ENCODE measurements at regions not wholly inside any gene's neighbourhood (a gene's known extent, or its start where the extent isn't known, plus 50 kb on each side); places are given as distances from the start of the nearest gene placed in this dataset.
A peak's percentile ranks its signal among the peaks of the same experiment; 100 is the strongest.

- H3K27ac ChIP-seq, result no peak overlapping the region
- no peak for ATAC-seq (replicated peaks in 6 of 8)
- WGBS, 10 experiments, result 69 to 100% (median 92%) methylated on average over 2 to 7 of the region's 9 CpGs; no CpG with 5 or more reads in 3 of the 10 experiments
Measured at GRCh38 chr12:93019212-93019927, 90.3 kb upstream of the EEA1 start.

GRCh38 chr12:93019975-93020630 lies 91.0 kb upstream of the EEA1 start:
- peak in 4 of 8 experiments; percentile 34 to 90 (median 62) for ATAC-seq (replicated peaks in 6 of 8)
- in situ Hi-C loops (cut with MboI; ENCODE audit: low pct_unique_long_range_greater_than_20kb in 2 of 9, low sequenced_read_pairs in 9 of 9, unreplicated experiment in 9 of 9), result no loop called here
- Histone ChIP-seq H3K4me1 (replicated peaks in 1 of 2) (peaks cover 0 to 5% of the 10 kb centered on the region in 2 donors), H3K4me3 (no peak overlapping the region), H3K27ac (no peak overlapping the region)
- WGBS, 10 experiments, result 45 to 90% (median 64%) methylated on average over 1 to 6 of the region's 8 CpGs; no CpG with 5 or more reads in 3 of the 10 experiments

More at GRCh38 chr12:93019212-93019927, 90.3 kb upstream of the EEA1 start:
- peaks cover 0 to 5% of the 10 kb centered on the region in 2 donors for H3K4me1 ChIP-seq (replicated peaks in 1 of 2)
- H3K4me3 ChIP-seq, result no peak overlapping the region
- in situ Hi-C loops (cut with MboI; ENCODE audit: low pct_unique_long_range_greater_than_20kb in 2 of 9, low sequenced_read_pairs in 9 of 9, unreplicated experiment in 9 of 9), result no loop called here

GRCh38 chr12:93020631-93021597 lies 91.8 kb upstream of the EEA1 start:
- H3K27ac ChIP-seq, result no peak overlapping the region
- WGBS, 10 experiments, result 44 to 95% (median 80%) methylated on average over 1 to 9 of the region's 9 CpGs; no CpG with 5 or more reads in 1 of the 10 experiments
- H3K4me3 ChIP-seq, result no peak overlapping the region
- peaks cover 0 to 3% of the 10 kb centered on the region in 2 donors for H3K4me1 ChIP-seq (replicated peaks in 1 of 2)
- in situ Hi-C loops (cut with MboI; ENCODE audit: low pct_unique_long_range_greater_than_20kb in 2 of 9, low sequenced_read_pairs in 9 of 9, unreplicated experiment in 9 of 9), result no loop called here
- ATAC-seq (replicated peaks in 6 of 8), result no peak

GRCh38 chr12:93022603-93023340 lies 93.7 kb upstream of the EEA1 start:
- in situ Hi-C loops (cut with MboI; ENCODE audit: low pct_unique_long_range_greater_than_20kb in 2 of 9, low sequenced_read_pairs in 9 of 9, unreplicated experiment in 9 of 9), result no loop called here
- Histone ChIP-seq H3K27ac (no peak overlapping the region), H3K4me1 (replicated peaks in 1 of 2) (peaks cover 0 to 2% of the 10 kb centered on the region in 2 donors), H3K4me3 (no peak overlapping the region)
- WGBS, 10 experiments, result 58 to 100% (median 89%) methylated on average over 1 to 5 of the region's 6 CpGs; no CpG with 5 or more reads in 1 of the 10 experiments
- no peak for ATAC-seq (replicated peaks in 6 of 8)

- in situ Hi-C loops (cut with MboI; ENCODE audit: low pct_unique_long_range_greater_than_20kb in 2 of 9, low sequenced_read_pairs in 9 of 9, unreplicated experiment in 9 of 9), result no loop called here
- peak in 3 of 8 experiments; percentile 78 to 88 (median 80) for ATAC-seq (replicated peaks in 6 of 8)
- Histone ChIP-seq H3K4me3 (no peak overlapping the region), H3K4me1 (replicated peaks in 1 of 2) (peaks cover 0 to 2% of the 10 kb centered on the region in 2 donors), H3K27ac (no peak overlapping the region)
- 47 to 95% (median 88%) methylated on average over 3 to 6 of the region's 6 CpGs; no CpG with 5 or more reads in 1 of the 10 experiments for WGBS, 10 experiments
Measured at GRCh38 chr12:93025145-93026103, 96.3 kb upstream of the EEA1 start.

- Histone ChIP-seq H3K4me3 (no peak overlapping the region), H3K4me1 (replicated peaks in 1 of 2) (peaks cover 0 to 2% of the 10 kb centered on the region in 2 donors), H3K27ac (no peak overlapping the region)
- 80 to 100% (median 100%) methylated on average over 1 to 2 of the region's 2 CpGs; no CpG with 5 or more reads in 2 of the 10 experiments for WGBS, 10 experiments
- ATAC-seq (replicated peaks in 6 of 8), result no peak
- in situ Hi-C loops (cut with MboI; ENCODE audit: low pct_unique_long_range_greater_than_20kb in 2 of 9, low sequenced_read_pairs in 9 of 9, unreplicated experiment in 9 of 9), result no loop called here
Measured at GRCh38 chr12:93027041-93027440, 97.9 kb upstream of the EEA1 start.

- no peak for ATAC-seq (replicated peaks in 6 of 8)
Measured at GRCh38 chr12:93029091-93029490, 100.0 kb upstream of the EEA1 start.

GRCh38 chr12:93031028-93031427 lies 101.9 kb upstream of the EEA1 start:
- WGBS, 10 experiments, result 40 to 100% (median 50%) methylated on average over 1 to 2 of the region's 2 CpGs; no CpG with 5 or more reads in 1 of the 10 experiments
- Histone ChIP-seq H3K27ac (no peak overlapping the region), H3K4me3 (no peak overlapping the region), H3K4me1 (replicated peaks in 1 of 2) (peaks cover 0 to 2% of the 10 kb centered on the region in 2 donors)
- ATAC-seq (replicated peaks in 6 of 8), result no peak
- in situ Hi-C loops (cut with MboI; ENCODE audit: low pct_unique_long_range_greater_than_20kb in 2 of 9, low sequenced_read_pairs in 9 of 9, unreplicated experiment in 9 of 9), result no loop called here

More at GRCh38 chr12:93029091-93029490, 100.0 kb upstream of the EEA1 start:
- 81 to 100% (median 100%) methylated on average over 1 to 4 of the region's 4 CpGs; no CpG with 5 or more reads in 3 of the 10 experiments for WGBS, 10 experiments
- H3K27ac ChIP-seq, result no peak overlapping the region
- H3K4me3 ChIP-seq, result no peak overlapping the region
- in situ Hi-C loops (cut with MboI; ENCODE audit: low pct_unique_long_range_greater_than_20kb in 2 of 9, low sequenced_read_pairs in 9 of 9, unreplicated experiment in 9 of 9), result no loop called here
- H3K4me1 ChIP-seq (replicated peaks in 1 of 2), result peaks cover 0 to 2% of the 10 kb centered on the region in 2 donors

GRCh38 chr12:93032758-93033157 lies 103.7 kb upstream of the EEA1 start:
- no peak overlapping the region for H3K4me3 ChIP-seq
- in situ Hi-C loops (cut with MboI; ENCODE audit: low pct_unique_long_range_greater_than_20kb in 2 of 9, low sequenced_read_pairs in 9 of 9, unreplicated experiment in 9 of 9), result no loop called here
- no peak for ATAC-seq (replicated peaks in 6 of 8)
- H3K4me1 ChIP-seq (replicated peaks in 1 of 2), result no peaks in the 10 kb centered on the region
- no peak overlapping the region for H3K27ac ChIP-seq

- ATAC-seq (replicated peaks in 6 of 8), result no peak
- Histone ChIP-seq H3K4me3 (no peak overlapping the region), H3K27ac (no peak overlapping the region), H3K4me1 (replicated peaks in 1 of 2) (no peaks in the 10 kb centered on the region)
- WGBS, 10 experiments, result 0 to 100% (median 70%) methylated on average over 1 of the region's 1 CpG; no CpG with 5 or more reads in 6 of the 10 experiments
- in situ Hi-C loops (cut with MboI; ENCODE audit: low pct_unique_long_range_greater_than_20kb in 2 of 9, low sequenced_read_pairs in 9 of 9, unreplicated experiment in 9 of 9), result no loop called here
Measured at GRCh38 chr12:93033948-93034347, 104.9 kb upstream of the EEA1 start.

- 14 to 100% (median 100%) methylated on average over 1 to 2 of the region's 4 CpGs; no CpG with 5 or more reads in 3 of the 10 experiments for WGBS, 10 experiments
- H3K27ac ChIP-seq, result no peak overlapping the region
- H3K4me3 ChIP-seq, result no peak overlapping the region
- no peak for ATAC-seq (replicated peaks in 6 of 8)
- H3K4me1 ChIP-seq (replicated peaks in 1 of 2), result no peaks in the 10 kb centered on the region
- in situ Hi-C loops (cut with MboI; ENCODE audit: low pct_unique_long_range_greater_than_20kb in 2 of 9, low sequenced_read_pairs in 9 of 9, unreplicated experiment in 9 of 9), result no loop called here
Measured at GRCh38 chr12:93039062-93039461, 110.0 kb upstream of the EEA1 start.
